GM12872 (cell line): ENCODE measurements at regions not wholly inside any gene's neighbourhood (a gene's known extent, or its start where the extent isn't known, plus 50 kb on each side); places are given as distances from the start of the nearest gene placed in this dataset.

Experiments
- CTCF ChIP-seq: IDR thresholded peaks from 3 replicates; pipeline ENCODE4 v1.5.1; 2011; ENCODE audit warnings: low read depth, mild to moderate bottlenecking, low read length, moderate library complexity; ENCODE audit not compliant: insufficient read depth

- TF ChIP-seq CTCF: no peak
These were observed 255.7 kb downstream of the ENC1 start for GRCh38 chr5:74384851-74385250.

DNA sequence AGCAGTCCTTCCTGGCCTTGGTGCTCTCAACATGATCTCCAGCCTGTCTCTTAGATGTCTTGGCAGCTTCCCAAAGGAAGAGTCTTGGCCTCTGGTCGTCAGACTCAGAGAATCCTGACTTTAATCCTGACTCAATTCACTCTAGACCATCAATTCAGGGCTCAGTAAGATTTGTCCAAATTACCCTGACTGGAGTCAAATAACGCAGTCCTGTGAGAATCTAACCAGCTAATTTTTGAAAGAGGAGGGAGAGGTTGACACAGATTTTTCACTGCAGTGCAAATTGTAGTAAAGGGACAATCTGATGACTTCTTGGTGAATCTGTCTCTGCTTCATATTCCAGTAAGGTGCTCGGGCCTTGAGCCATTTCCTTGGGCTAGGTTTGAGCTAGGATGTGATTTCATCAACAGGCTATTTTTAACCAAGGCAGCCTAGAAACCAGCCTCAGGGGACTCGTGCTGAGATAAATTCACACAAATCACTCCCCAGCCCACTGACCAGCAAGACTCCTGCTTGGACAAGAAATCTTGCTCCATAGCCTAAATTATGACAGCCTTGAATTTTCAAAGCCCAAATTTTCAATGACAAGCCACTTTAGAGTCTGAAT, 257.4 kb downstream of the ENC1 start:
- no peak for TF ChIP-seq CTCF

DNA sequence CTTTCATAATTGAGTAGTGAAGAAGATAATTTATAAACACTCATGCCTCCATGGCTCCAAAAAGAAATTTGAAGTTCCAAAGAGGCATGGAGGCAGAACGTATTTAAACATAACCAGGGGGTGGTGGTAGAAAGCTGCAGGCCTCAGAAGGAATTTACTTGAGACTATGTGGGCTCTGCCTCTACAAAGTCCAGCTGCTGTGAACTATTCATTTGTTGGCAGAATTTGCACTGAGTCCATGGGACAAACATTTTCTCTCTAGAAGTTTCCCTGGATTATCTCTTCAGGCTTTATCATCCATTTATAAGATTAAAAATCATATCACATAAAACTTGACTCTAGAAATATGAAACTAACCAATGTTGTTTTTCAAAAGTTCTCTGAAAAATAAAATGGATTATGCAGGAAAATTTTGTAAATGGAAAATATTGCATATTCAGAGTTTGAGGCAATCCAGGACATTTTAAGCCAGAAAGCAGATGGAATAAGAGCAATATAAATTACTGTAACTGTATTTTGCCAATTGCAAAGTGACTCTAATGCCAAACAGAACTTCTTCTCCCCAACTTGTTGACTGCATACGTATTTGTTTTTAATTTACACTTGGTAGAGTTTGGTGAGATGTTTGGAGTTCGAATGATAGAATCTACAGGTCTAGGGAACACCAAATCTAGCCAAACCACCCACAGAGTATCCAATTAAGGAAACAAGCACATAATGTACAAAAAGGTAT, 258.2 kb downstream of the ENC1 start:
- no peak for TF ChIP-seq CTCF

DNA sequence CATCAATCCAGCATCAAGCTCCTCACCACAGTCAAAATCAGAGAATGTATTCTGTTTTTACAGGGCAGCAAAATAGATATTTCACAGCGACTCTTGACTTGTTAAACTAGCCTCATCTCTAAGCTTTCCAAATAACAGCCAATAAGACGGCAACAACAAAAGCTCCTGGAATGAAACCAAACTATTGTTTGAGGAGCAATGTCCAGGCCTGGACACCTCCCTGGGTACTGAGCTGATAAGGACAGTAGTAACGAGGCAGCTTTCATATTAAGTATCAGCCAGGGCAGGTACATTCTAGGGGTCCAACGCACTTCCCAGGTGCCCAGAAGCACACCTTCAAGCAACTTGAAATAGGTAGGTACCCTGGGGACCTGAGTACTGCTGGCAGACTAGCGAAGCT, 260.3 kb downstream of the ENC1 start:
- TF ChIP-seq CTCF: no peak

GRCh38 chr5:74378464-74378863, 262.1 kb downstream of the ENC1 start:
- no peak for TF ChIP-seq CTCF

GRCh38 chr5:74376187-74376586, 264.3 kb downstream of the ENC1 start:
- TF ChIP-seq CTCF: no peak

DNA sequence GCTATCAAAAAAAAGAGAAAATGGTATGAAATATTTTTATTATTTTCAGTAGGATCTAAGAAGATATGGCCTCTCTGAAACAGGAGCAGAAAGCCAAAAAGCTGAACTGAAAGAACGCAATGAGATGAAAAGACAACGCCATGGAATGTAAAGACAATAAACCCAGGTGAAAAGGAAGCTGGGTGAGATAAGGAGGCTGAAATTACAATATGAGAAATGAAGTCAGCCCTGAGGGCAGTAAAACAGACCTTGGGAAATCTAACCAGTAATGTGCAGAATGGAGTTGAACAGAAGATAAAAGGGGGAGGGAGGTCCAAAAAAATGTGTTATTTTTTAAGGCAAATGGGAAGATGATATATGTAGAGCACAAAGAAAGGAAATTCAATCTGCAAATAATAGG, 265.3 kb downstream of the ENC1 start:
- TF ChIP-seq CTCF: no peak
